ENCODE measurements at regions not wholly inside any gene's neighbourhood (a gene's known extent, or its start where the extent isn't known, plus 50 kb on each side); places are given as distances from the start of the nearest gene placed in this dataset.

- DNase-seq = no peak
These were observed 406.4 kb upstream of the PROK2 start for GRCh38 chr3:72191209-72191960.

- DNase-seq = no peak
These were observed 405.1 kb upstream of the PROK2 start for GRCh38 chr3:72190050-72190449.

GRCh38 chr3:72189339-72189738 is 404.4 kb upstream of the PROK2 start:
- DNase-seq = no peak

- no peak for DNase-seq
These were observed 403.6 kb upstream of the PROK2 start for GRCh38 chr3:72188536-72188935.

GRCh38 chr3:72187131-72187530 is 402.2 kb upstream of the PROK2 start:
- DNase-seq = no peak

- no peak for DNase-seq
These were observed 401.5 kb upstream of the PROK2 start for GRCh38 chr3:72186400-72186855.

- DNase-seq = peak; percentile 3
These were observed 400.8 kb upstream of the PROK2 start for GRCh38 chr3:72185549-72186399.

GRCh38 chr3:72183489-72183888 is 398.5 kb upstream of the PROK2 start:
- DNase-seq = no peak

- no peak for DNase-seq
These were observed 397.3 kb upstream of the PROK2 start for GRCh38 chr3:72182206-72182605.

- no peak for DNase-seq
These were observed 396.3 kb upstream of the PROK2 start for GRCh38 chr3:72181251-72181650.

- DNase-seq = no peak
These were observed 395.5 kb upstream of the PROK2 start for GRCh38 chr3:72180405-72180804.

- no peak for DNase-seq
These were observed 394.1 kb upstream of the PROK2 start for GRCh38 chr3:72179107-72179464.

- no peak for DNase-seq
These were observed 393.6 kb upstream of the PROK2 start for GRCh38 chr3:72178463-72179106.

GRCh38 chr3:72177075-72178050 is 392.4 kb upstream of the PROK2 start:
- DNase-seq = no peak

GRCh38 chr3:72176537-72177041 is 391.6 kb upstream of the PROK2 start:
- no peak for DNase-seq

- no peak for DNase-seq
These were observed 390.4 kb upstream of the PROK2 start for GRCh38 chr3:72175296-72175858.

GRCh38 chr3:72174890-72175289 is 389.9 kb upstream of the PROK2 start:
- no peak for DNase-seq

- DNase-seq = no peak
These were observed 389.1 kb upstream of the PROK2 start for GRCh38 chr3:72174040-72174439.

GRCh38 chr3:72171946-72172345 is 387.0 kb upstream of the PROK2 start:
- no peak for DNase-seq

GRCh38 chr3:72171463-72171881 is 386.5 kb upstream of the PROK2 start:
- no peak for DNase-seq

- no peak for DNase-seq
These were observed 384.9 kb upstream of the PROK2 start for GRCh38 chr3:72169561-72170472.
